ENCODE measurements at regions not wholly inside any gene's neighbourhood (a gene's known extent, or its start where the extent isn't known, plus 50 kb on each side); places are given as distances from the start of the nearest gene placed in this dataset.

DNA sequence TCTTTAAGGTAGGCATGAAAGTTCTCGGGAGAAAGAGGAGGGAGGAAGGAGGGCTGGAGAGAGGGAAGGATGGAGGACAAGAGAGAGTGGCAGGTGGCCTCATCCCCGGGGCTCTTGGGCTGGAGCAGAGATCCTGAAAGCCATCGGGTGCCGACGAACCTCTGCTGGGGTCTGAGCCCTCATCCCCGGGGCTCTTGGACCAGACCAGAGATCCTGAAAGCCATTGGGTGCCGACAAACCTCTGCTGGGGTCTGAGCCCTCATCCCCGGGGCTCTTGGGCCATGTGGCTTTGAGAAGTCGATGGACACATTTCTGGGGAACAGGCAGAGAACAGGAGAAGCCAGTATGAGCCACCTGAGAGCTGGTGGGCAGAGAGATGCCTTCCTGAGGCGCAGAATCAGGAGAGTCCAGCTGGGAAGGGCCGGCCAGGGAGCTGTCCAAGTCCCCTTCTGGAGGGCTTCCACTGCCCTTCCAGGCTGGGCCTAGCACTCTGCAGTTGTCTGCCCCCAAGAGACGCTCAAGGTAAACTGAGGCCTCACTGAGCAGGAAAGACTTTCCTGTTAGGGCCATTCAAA, 1398.1 kb downstream of the BRD1 start:
- TF ChIP-seq, protein P1, sequence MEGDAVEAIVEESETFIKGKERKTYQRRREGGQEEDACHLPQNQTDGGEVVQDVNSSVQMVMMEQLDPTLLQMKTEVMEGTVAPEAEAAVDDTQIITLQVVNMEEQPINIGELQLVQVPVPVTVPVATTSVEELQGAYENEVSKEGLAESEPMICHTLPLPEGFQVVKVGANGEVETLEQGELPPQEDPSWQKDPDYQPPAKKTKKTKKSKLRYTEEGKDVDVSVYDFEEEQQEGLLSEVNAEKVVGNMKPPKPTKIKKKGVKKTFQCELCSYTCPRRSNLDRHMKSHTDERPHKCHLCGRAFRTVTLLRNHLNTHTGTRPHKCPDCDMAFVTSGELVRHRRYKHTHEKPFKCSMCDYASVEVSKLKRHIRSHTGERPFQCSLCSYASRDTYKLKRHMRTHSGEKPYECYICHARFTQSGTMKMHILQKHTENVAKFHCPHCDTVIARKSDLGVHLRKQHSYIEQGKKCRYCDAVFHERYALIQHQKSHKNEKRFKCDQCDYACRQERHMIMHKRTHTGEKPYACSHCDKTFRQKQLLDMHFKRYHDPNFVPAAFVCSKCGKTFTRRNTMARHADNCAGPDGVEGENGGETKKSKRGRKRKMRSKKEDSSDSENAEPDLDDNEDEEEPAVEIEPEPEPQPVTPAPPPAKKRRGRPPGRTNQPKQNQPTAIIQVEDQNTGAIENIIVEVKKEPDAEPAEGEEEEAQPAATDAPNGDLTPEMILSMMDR (IDR thresholded peaks at IDR 0.05; ENCODE audit: low read depth, low read length) = no peak
- no peak for TF ChIP-seq POLR2A (IDR thresholded peaks at IDR 0.05; ENCODE audit: extremely low read depth, insufficient read length)
- TF ChIP-seq, protein P2, sequence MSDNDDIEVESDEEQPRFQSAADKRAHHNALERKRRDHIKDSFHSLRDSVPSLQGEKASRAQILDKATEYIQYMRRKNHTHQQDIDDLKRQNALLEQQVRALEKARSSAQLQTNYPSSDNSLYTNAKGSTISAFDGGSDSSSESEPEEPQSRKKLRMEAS (IDR thresholded peaks at IDR 0.05; ENCODE audit: low read depth, low read length) = no peak
- TF ChIP-seq MYC (IDR thresholded peaks at IDR 0.05; ENCODE audit: low read depth, low read length) = no peak

Data from NB4 (cell line).